ENCODE measurements at regions not wholly inside any gene's neighbourhood (a gene's known extent, or its start where the extent isn't known, plus 50 kb on each side); places are given as distances from the start of the nearest gene placed in this dataset.
"Not testable (repeated sequence)": the region's sequence is repeated elsewhere in the genome, so short reads cannot be mapped to it uniquely, and the experiment has no call there.

DNA sequence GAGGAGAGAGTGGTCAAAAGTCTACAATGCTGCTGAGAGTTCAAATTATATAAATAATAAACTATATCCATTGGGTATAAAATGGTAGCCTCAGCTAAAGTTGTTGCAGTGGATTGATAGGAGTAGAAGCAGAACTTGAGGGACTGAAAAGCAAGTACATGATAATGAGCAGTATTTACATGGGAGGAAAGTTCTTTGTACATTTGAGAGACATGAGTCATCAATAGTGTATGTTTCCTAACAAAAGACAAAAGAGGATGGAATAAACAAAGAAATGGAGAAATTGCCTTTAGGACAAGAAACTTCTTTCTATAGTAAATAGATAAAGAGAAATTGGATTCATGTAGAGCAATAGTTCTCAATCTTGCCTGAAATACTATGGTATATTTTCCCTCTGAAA is 110.0 kb upstream of the PLSCR5 start:
- Mint-ChIP-seq H3K9me3 (no peaks in the 10 kb centered on the region), H3K4me3 (no peak overlapping the region), H3K36me3 (ENCODE audit: low read depth) (no peaks in the 10 kb centered on the region), H3K27me3 (no peaks in the 10 kb centered on the region), H3K27ac (no peak overlapping the region), H3K4me1 (no peaks in the 10 kb centered on the region)
- intact Hi-C loops (cut with micrococcal nuclease) = no loop called here
- no peak for DNase-seq

DNA sequence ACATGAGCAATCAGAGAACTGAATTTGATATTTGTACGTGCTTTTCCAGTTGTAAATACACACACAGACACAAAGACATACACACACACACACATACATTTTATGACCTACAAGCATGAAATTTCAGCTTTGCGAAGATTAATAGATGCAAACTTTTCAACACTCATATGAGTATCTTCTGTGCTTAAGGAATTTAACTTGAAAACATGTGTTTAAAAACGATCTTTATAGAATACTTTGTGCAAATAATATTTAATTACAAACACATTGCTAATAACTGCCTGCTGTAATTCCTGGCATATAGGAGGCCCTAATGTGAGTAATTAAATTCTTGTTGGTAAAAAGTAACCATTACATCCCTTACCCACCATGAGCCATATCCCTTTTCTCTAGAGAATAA is 107.7 kb upstream of the PLSCR5 start:
- Mint-ChIP-seq H3K27ac (no peak overlapping the region), H3K4me3 (no peak overlapping the region), H3K4me1 (no peaks in the 10 kb centered on the region), H3K9me3 (no peaks in the 10 kb centered on the region), H3K27me3 (no peaks in the 10 kb centered on the region), H3K36me3 (ENCODE audit: low read depth) (no peaks in the 10 kb centered on the region)
- no peak for DNase-seq
- intact Hi-C loops (cut with micrococcal nuclease) = no loop called here

DNA sequence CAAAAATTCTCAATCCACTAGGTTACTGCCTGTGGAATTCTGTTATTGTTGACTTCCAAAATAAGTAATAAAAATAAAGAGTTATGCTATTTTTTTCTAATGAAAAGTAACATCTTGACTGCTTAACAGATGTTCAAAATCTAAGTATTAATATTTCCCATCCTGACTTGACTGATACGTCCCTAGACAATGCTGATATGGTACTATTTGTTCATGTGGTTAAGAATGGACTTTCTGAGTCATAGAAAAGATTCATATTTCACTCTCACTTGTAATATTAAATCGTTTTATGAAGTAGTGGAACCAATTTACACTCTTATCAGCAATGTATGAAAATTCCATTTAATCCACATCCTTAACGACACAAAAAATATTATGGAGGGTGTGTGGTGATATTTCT is 104.8 kb upstream of the PLSCR5 start:
- intact Hi-C loops (cut with micrococcal nuclease) = no loop called here
- DNase-seq = no peak
- Mint-ChIP-seq H3K4me1 (no peaks in the 10 kb centered on the region), H3K27ac (no peak overlapping the region), H3K4me3 (no peak overlapping the region), H3K27me3 (no peaks in the 10 kb centered on the region), H3K36me3 (ENCODE audit: low read depth) (no peaks in the 10 kb centered on the region), H3K9me3 (no peaks in the 10 kb centered on the region)

DNA sequence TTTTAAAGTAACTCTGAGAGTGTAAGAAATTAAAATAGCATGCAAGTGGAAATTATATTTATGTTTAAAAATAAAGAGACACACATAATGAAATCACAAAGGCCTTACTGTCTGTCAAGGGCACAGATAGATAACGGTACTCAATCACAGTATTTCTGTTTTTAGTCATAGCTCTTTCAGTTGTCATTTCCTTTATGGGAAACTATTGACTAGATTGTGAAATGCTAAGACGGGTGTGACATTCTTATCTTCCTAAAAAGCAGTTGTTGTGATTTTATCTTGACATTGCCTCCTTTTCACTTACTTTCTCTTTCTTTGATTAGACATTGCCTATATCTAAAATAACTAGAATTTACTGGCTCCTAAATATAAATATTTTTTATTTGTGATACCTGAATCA is 100.1 kb upstream of the PLSCR5 start:
- Mint-ChIP-seq H3K4me3 (no peak overlapping the region), H3K27me3 (no peaks in the 10 kb centered on the region), H3K36me3 (ENCODE audit: low read depth) (no peaks in the 10 kb centered on the region), H3K27ac (no peak overlapping the region), H3K9me3 (no peaks in the 10 kb centered on the region), H3K4me1 (no peaks in the 10 kb centered on the region)
- intact Hi-C loops (cut with micrococcal nuclease) = no loop called here
- no peak for DNase-seq

- no peak overlapping the region for H3K27ac Mint-ChIP-seq
Measured at GRCh38 chr3:146702237-146702636, 97.1 kb upstream of the PLSCR5 start.

GRCh38 chr3:146701246-146701645 is 96.1 kb upstream of the PLSCR5 start:
- Mint-ChIP-seq H3K27me3 (no peaks in the 10 kb centered on the region), H3K36me3 (ENCODE audit: low read depth) (no peaks in the 10 kb centered on the region), H3K27ac (no peak overlapping the region), H3K4me3 (no peak overlapping the region), H3K9me3 (no peaks in the 10 kb centered on the region), H3K4me1 (no peaks in the 10 kb centered on the region)
- intact Hi-C loops (cut with micrococcal nuclease) = no loop called here
- no peak for DNase-seq

More at GRCh38 chr3:146702237-146702636, 97.1 kb upstream of the PLSCR5 start:
- no peaks in the 10 kb centered on the region for H3K27me3 Mint-ChIP-seq
- no peaks in the 10 kb centered on the region for H3K9me3 Mint-ChIP-seq
- H3K4me3 Mint-ChIP-seq = no peak overlapping the region
- H3K36me3 Mint-ChIP-seq (ENCODE audit: low read depth) = no peaks in the 10 kb centered on the region
- intact Hi-C loops (cut with micrococcal nuclease) = no loop called here
- no peaks in the 10 kb centered on the region for H3K4me1 Mint-ChIP-seq
- no peak for DNase-seq

DNA sequence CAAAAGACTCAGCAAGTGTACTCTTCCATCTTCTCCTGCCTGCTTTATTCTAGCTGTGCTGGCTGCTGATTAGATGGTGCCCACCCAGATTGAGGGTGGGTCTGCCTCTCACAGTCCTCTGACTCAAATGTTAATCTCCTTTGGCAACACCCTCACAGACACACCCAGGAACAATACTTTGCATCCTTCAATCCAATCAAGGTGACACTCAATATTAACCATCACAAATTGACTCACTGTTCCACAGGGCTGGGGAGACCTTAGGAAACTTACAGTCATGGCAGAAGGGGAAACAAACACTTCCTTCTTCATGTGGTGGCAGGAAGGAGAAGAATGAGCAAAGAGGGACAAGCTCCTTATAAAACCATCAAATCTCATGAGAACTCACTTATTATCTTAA is 94.9 kb upstream of the PLSCR5 start:
- intact Hi-C loops (cut with micrococcal nuclease); H3K27me3 Mint-ChIP-seq; DNase-seq; H3K27ac Mint-ChIP-seq; H3K9me3 Mint-ChIP-seq; H3K4me3 Mint-ChIP-seq; H3K36me3 Mint-ChIP-seq (ENCODE audit: low read depth); H3K4me1 Mint-ChIP-seq: not testable (repeated sequence)

- Mint-ChIP-seq H3K36me3 (ENCODE audit: low read depth) (no peaks in the 10 kb centered on the region), H3K9me3 (no peaks in the 10 kb centered on the region), H3K27ac (no peak overlapping the region), H3K27me3 (no peaks in the 10 kb centered on the region), H3K4me3 (no peak overlapping the region), H3K4me1 (no peaks in the 10 kb centered on the region)
- intact Hi-C loops (cut with micrococcal nuclease) = no loop called here
- DNase-seq = no peak
Measured at GRCh38 chr3:146692254-146692653, 87.1 kb upstream of the PLSCR5 start.

GRCh38 chr3:146685050-146685814 is 80.1 kb upstream of the PLSCR5 start:
- no peaks in the 10 kb centered on the region for H3K4me1 Mint-ChIP-seq
- no peak overlapping the region for H3K27ac Mint-ChIP-seq
- intact Hi-C loops (cut with micrococcal nuclease) = no loop called here
- no peaks in the 10 kb centered on the region for H3K36me3 Mint-ChIP-seq (ENCODE audit: low read depth)
- no peaks in the 10 kb centered on the region for H3K9me3 Mint-ChIP-seq
- no peak overlapping the region for H3K4me3 Mint-ChIP-seq
- H3K27me3 Mint-ChIP-seq = no peaks in the 10 kb centered on the region
- no peak for DNase-seq

DNA sequence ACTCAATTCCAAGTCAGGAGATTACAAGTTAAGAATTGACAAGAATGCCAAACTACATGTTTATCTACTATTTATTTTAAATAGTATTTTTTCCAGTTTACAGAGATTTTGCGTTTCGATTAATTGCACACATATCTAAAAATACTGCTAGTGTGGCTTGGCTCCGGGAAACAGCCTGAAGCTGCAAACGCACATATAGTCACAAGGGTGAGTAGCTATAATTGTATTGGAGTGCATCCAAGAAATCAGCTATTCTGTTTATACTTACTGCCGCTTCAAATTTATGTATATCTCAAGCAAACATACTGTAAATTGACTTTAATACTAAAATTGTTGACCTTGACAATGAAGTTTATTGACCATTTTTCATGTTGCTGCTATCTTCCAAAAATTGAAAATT is 77.0 kb upstream of the PLSCR5 start:
- no peak overlapping the region for H3K4me3 Mint-ChIP-seq
- no peaks in the 10 kb centered on the region for H3K4me1 Mint-ChIP-seq
- intact Hi-C loops (cut with micrococcal nuclease) = no loop called here
- no peaks in the 10 kb centered on the region for H3K36me3 Mint-ChIP-seq (ENCODE audit: low read depth)
- no peaks in the 10 kb centered on the region for H3K27me3 Mint-ChIP-seq
- DNase-seq = no peak
- no peaks in the 10 kb centered on the region for H3K9me3 Mint-ChIP-seq
- H3K27ac Mint-ChIP-seq = no peak overlapping the region

DNA sequence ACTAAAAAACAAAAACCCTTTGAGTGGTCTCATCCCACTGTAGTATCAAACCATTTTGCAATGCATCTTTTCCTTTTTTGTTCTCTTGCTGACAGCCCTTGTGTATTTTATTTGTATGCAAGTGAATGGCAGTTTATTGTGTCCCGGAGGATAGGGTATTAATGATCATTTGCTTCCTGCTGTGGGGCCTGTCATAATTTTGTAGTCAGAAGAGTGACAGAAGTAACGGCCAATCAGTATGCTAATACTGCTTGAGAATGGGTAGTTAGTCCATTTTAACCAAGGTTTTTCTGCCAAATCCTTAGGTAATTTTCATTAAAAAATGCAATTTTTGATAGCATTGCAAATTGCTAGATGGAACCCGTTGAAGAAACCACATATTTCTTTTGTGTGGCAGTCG is 75.5 kb upstream of the PLSCR5 start:
- Mint-ChIP-seq H3K36me3 (ENCODE audit: low read depth) (no peaks in the 10 kb centered on the region), H3K27ac (no peak overlapping the region), H3K9me3 (no peaks in the 10 kb centered on the region), H3K4me3 (no peak overlapping the region), H3K4me1 (no peaks in the 10 kb centered on the region), H3K27me3 (no peaks in the 10 kb centered on the region)
- DNase-seq = no peak
- intact Hi-C loops (cut with micrococcal nuclease) = no loop called here

- DNase-seq = no peak
- Mint-ChIP-seq H3K4me1 (no peaks in the 10 kb centered on the region), H3K36me3 (ENCODE audit: low read depth) (no peaks in the 10 kb centered on the region), H3K27me3 (no peaks in the 10 kb centered on the region), H3K9me3 (no peaks in the 10 kb centered on the region), H3K4me3 (no peak overlapping the region), H3K27ac (no peak overlapping the region)
- intact Hi-C loops (cut with micrococcal nuclease) = no loop called here
Measured at GRCh38 chr3:146679995-146680394, 74.8 kb upstream of the PLSCR5 start.

GRCh38 chr3:146679191-146679590 is 74.0 kb upstream of the PLSCR5 start:
- Mint-ChIP-seq H3K4me3 (no peak overlapping the region), H3K27ac (no peak overlapping the region), H3K4me1 (no peaks in the 10 kb centered on the region), H3K36me3 (ENCODE audit: low read depth) (no peaks in the 10 kb centered on the region), H3K27me3 (no peaks in the 10 kb centered on the region), H3K9me3 (no peaks in the 10 kb centered on the region)
- intact Hi-C loops (cut with micrococcal nuclease) = no loop called here
- DNase-seq = no peak

DNA sequence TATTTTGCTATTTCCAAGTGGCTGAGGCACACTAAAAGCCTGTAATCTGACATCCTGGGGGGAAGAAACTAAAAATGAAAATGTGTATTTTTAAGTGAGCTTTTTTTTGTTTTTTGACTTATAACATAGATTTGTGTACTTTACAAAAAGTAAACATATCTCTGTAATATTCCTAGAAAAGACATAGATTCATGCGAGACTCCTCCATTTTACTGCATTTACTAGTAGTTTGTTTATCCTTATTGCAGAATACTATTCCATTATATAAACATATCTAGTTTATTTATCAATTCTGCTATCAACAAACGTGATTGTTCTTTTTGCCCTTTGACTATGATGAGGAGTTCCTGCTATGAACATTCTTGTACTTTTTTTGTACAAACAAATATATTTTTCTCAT is 67.8 kb upstream of the PLSCR5 start:
- H3K4me3 Mint-ChIP-seq = no peak overlapping the region
- H3K27me3 Mint-ChIP-seq = no peaks in the 10 kb centered on the region
- intact Hi-C loops (cut with micrococcal nuclease) = no loop called here
- H3K27ac Mint-ChIP-seq = no peak overlapping the region
- H3K36me3 Mint-ChIP-seq (ENCODE audit: low read depth) = no peaks in the 10 kb centered on the region
- no peaks in the 10 kb centered on the region for H3K9me3 Mint-ChIP-seq
- no peaks in the 10 kb centered on the region for H3K4me1 Mint-ChIP-seq
- no peak for DNase-seq

GRCh38 chr3:146664403-146664802 is 59.3 kb upstream of the PLSCR5 start:
- no peak overlapping the region for H3K27ac Mint-ChIP-seq
- H3K4me3 Mint-ChIP-seq = no peak overlapping the region
- intact Hi-C loops (cut with micrococcal nuclease) = no loop called here
- no peaks in the 10 kb centered on the region for H3K27me3 Mint-ChIP-seq
- H3K4me1 Mint-ChIP-seq = no peaks in the 10 kb centered on the region
- DNase-seq = no peak
- no peaks in the 10 kb centered on the region for H3K36me3 Mint-ChIP-seq (ENCODE audit: low read depth)
- no peaks in the 10 kb centered on the region for H3K9me3 Mint-ChIP-seq

Data from activated CD4-positive, alpha-beta T cell treated with anti-CD3 and anti-CD28 coated beads, Interleukin-2, amount 10 ng/mL, durations not matched to agents 24 days and 14 days (primary cell).